Caco-2 (cell line): ENCODE measurements at regions not wholly inside any gene's neighbourhood (a gene's known extent, or its start where the extent isn't known, plus 50 kb on each side); places are given as distances from the start of the nearest gene placed in this dataset.
"Not testable (repeated sequence)": the region's sequence is repeated elsewhere in the genome, so short reads cannot be mapped to it uniquely, and the experiment has no call there.

Experiments used
- BruUV-seq: library from RNA; stranded (reverse); fragments of 400-500 nt; replicated peaks from 2 replicates; lab custom pipeline; 2021; lab: Mats Ljungman, UMichigan
- CTCF ChIA-PET: fragments of 300-600 bp; sonication (Branson Sonifier 250); formaldehyde crosslinking; loops from one replicate; lab custom pipeline; 2022; ENCODE audit warnings: antibody characterized with exemption; lab: Charles Lee
- POLR2A ChIA-PET: fragments of 300-600 bp; sonication (Branson Sonifier 250); formaldehyde crosslinking; loops from one replicate; lab custom pipeline; 2022; ENCODE audit warnings: antibody characterized with exemption; lab: Charles Lee
- DNase-seq, 2 experiments: peaks; one replicate each; pipeline versions ENCODE4 v3.0.0 to v3.0.0-alpha.2; 2020 to 2022
- H3K27me3 ChIP-seq: replicated peaks from 2 replicates; pipeline ENCODE4 v1.6.0; 2011; ENCODE audit warnings: low read length; ENCODE audit not compliant: control insufficient read depth, insufficient read depth
- H3K36me3 ChIP-seq: 2 replicates; pipeline ENCODE4 v1.5.1; 2011; ENCODE audit warnings: low read length; ENCODE audit not compliant: control insufficient read depth, insufficient read depth
- H3K4me1 ChIP-seq: fragments of 250-450 bp; sonication (Bioruptor Pico); 2 replicates; pipeline ENCODE4 v1.5.1; 2020; ENCODE audit warnings: mild to moderate bottlenecking
- H3K4me3 ChIP-seq: 2 replicates; pipeline ENCODE4 v1.5.1; 2011; ENCODE audit warnings: low read depth, mild to moderate bottlenecking, control low read depth, low read length
- H3K9me3 ChIP-seq: fragments of 250-450 bp; sonication (Bioruptor Pico); 2 replicates; pipeline ENCODE4 v1.5.1; 2020; ENCODE audit warnings: mild to moderate bottlenecking, moderate library complexity
- H3K27ac Mint-ChIP-seq: one replicate; pipeline ENCODE4 v1.8.0; 2022; ENCODE audit warnings: mixed read lengths; ENCODE audit not compliant: unreplicated experiment
- H3K27me3 Mint-ChIP-seq: one replicate; pipeline ENCODE4 v1.8.0; 2022; ENCODE audit warnings: mixed read lengths; ENCODE audit not compliant: insufficient read depth, unreplicated experiment
- H3K36me3 Mint-ChIP-seq: one replicate; pipeline ENCODE4 v1.8.0; 2022; ENCODE audit warnings: mild to moderate bottlenecking, mixed read lengths; ENCODE audit not compliant: insufficient read depth, unreplicated experiment
- H3K4me1 Mint-ChIP-seq: one replicate; pipeline ENCODE4 v1.8.0; 2022; ENCODE audit warnings: low read depth, mixed read lengths; ENCODE audit not compliant: unreplicated experiment
- H3K4me3 Mint-ChIP-seq: one replicate; pipeline ENCODE4 v1.8.0; 2022; ENCODE audit warnings: mild to moderate bottlenecking, moderate library complexity, mixed read lengths; ENCODE audit not compliant: unreplicated experiment
- H3K9me3 Mint-ChIP-seq: one replicate; pipeline ENCODE4 v1.8.0; 2022; ENCODE audit warnings: mixed read lengths; ENCODE audit not compliant: unreplicated experiment
- intact Hi-C: fragments of 100-400 bp; cut with micrococcal nuclease; formaldehyde crosslinking; loops from one replicate; pipeline ENCODE4 v1.10.0; 2022; ENCODE audit not compliant: unreplicated experiment

GRCh38 chr4:4050781-4051180 lies 175.9 kb downstream of the OTOP1 start:
- H3K27me3 ChIP-seq, H3K36me3 Mint-ChIP-seq, BruUV-seq, H3K27me3 Mint-ChIP-seq, CTCF ChIA-PET, H3K4me1 ChIP-seq, H3K4me3 ChIP-seq, H3K9me3 ChIP-seq, DNase-seq, intact Hi-C loops, H3K27ac Mint-ChIP-seq, POLR2A ChIA-PET, H3K4me3 Mint-ChIP-seq, H3K36me3 ChIP-seq: not testable (repeated sequence)
- H3K4me1 Mint-ChIP-seq, result peaks cover 10% of the 10 kb centered on the region
- peaks cover 11% of the 10 kb centered on the region for H3K9me3 Mint-ChIP-seq

DNA sequence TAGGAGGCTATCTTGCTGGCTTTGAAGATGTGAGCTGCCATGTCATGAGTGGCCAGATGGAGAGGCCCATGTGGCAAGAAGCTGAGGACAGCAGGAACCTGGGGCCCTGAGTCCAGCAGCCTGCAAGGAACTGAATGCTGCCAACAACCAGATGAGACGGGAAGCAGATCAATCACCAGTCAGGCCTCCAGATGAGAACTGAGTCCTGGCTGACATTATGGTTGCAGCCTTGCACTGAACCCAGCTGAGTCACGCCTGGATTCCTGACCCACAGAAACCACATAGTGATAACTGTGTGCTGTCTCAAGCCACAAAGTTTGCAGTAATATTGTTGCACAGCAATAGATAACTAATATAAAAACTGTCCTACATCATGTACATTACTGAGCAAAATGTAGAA lies 173.8 kb downstream of the OTOP1 start:
- H3K4me1 ChIP-seq, CTCF ChIA-PET, H3K36me3 Mint-ChIP-seq, H3K9me3 ChIP-seq, DNase-seq, H3K9me3 Mint-ChIP-seq, BruUV-seq, intact Hi-C loops, H3K27ac Mint-ChIP-seq, H3K4me1 Mint-ChIP-seq, H3K27me3 ChIP-seq, H3K27me3 Mint-ChIP-seq, H3K36me3 ChIP-seq, POLR2A ChIA-PET, H3K4me3 ChIP-seq, H3K4me3 Mint-ChIP-seq: not testable (repeated sequence)

- H3K4me3 ChIP-seq, intact Hi-C loops, H3K36me3 ChIP-seq, H3K9me3 ChIP-seq, H3K4me1 Mint-ChIP-seq, H3K27me3 ChIP-seq, H3K9me3 Mint-ChIP-seq, CTCF ChIA-PET, H3K4me1 ChIP-seq, POLR2A ChIA-PET, H3K27me3 Mint-ChIP-seq, H3K4me3 Mint-ChIP-seq, DNase-seq, BruUV-seq, H3K36me3 Mint-ChIP-seq, H3K27ac Mint-ChIP-seq: not testable (repeated sequence)
Measured at GRCh38 chr4:4057226-4057625, 169.5 kb downstream of the OTOP1 start.

- H3K4me1 Mint-ChIP-seq, DNase-seq, H3K36me3 ChIP-seq, H3K9me3 ChIP-seq, H3K27ac Mint-ChIP-seq, BruUV-seq, H3K27me3 ChIP-seq, POLR2A ChIA-PET, CTCF ChIA-PET, H3K4me3 Mint-ChIP-seq, H3K4me1 ChIP-seq, H3K36me3 Mint-ChIP-seq, H3K27me3 Mint-ChIP-seq, intact Hi-C loops, H3K4me3 ChIP-seq: not testable (repeated sequence)
- peaks cover 15% of the 10 kb centered on the region for H3K9me3 Mint-ChIP-seq
Measured at GRCh38 chr4:4084171-4084570, 142.6 kb downstream of the OTOP1 start.

DNA sequence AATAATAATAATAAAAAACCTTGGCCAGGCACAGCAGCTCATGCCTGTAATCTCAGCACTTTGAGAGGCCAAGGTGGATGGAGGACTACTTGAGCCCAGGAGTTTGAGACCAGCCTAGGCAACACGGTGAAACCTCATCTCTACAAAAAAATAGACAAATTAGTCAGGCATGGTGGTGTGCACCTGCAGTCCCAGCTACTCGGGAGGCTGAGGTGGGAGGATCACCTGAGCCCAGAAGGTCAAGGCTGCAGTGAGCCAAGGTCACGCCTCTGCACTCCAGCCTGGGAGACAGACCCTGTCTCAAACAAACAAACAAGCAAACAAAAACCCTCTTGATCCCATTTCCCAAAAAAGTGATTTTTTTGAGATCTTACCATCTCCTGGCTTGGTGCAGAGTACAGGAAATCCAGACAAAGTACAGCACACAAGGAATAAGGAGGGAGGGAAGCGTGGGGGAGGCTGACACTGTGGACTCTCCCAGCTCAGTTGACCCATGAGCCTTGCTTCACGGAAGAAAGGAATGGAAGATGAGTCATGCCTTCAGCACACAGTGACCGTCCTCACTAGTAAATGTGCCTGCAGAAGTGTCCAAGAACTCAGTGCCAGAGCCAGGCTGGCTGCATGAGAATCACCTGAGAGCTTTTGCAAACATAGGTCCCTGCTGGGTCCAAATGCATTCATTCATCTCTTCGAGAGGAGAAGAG lies 136.9 kb downstream of the OTOP1 start:
- POLR2A ChIA-PET, H3K4me1 ChIP-seq, H3K27me3 ChIP-seq, H3K36me3 ChIP-seq, H3K9me3 ChIP-seq, H3K4me1 Mint-ChIP-seq, H3K27ac Mint-ChIP-seq, BruUV-seq, CTCF ChIA-PET, H3K27me3 Mint-ChIP-seq, H3K4me3 ChIP-seq, H3K36me3 Mint-ChIP-seq, H3K9me3 Mint-ChIP-seq: not testable (repeated sequence)
- DNase-seq, result peak; percentile 52 to 76
- H3K4me3 Mint-ChIP-seq, result peak overlapping the region; percentile 50
- intact Hi-C loops, result loop anchor here (10.0 kb wide), 1 partner anchor 85 kb away; no protein-coding TSS in a partner anchor
